Psoas muscle (tissue), 7 donors: ENCODE measurements at regions not wholly inside any gene's neighbourhood (a gene's known extent, or its start where the extent isn't known, plus 50 kb on each side); places are given as distances from the start of the nearest gene placed in this dataset.
"Not testable (repeated sequence)": the region's sequence is repeated elsewhere in the genome, so short reads cannot be mapped to it uniquely, and the experiment has no call there.

Experiments used
- ATAC-seq, 4 donors: fragments of 200-7000 bp; cut with Tn5 transposase; one replicate each; pipeline ENCODE4 v1.9.1; 2020; ENCODE audit warnings: moderate library complexity in 3 of 4, mild to moderate bottlenecking in 2 of 4
- DNase-seq, 2 donors: peaks; one replicate each; pipeline ENCODE4 v3.0.0-alpha.2; 2020
- H3K27ac ChIP-seq: fragments of 200-600 bp; one replicate; pipeline ENCODE4 v1.8.0; 2022
- H3K27me3 ChIP-seq, 3 donors: fragments of 200-600 bp in 1 of 3; one replicate each; pipeline versions ENCODE4 v1.6.1 to v1.8.0; 2013 to 2022; ENCODE audit warnings: low read length in 2 of 3, mild to moderate bottlenecking in 2 of 3, moderate library complexity in 1 of 3; ENCODE audit not compliant: insufficient read depth in 3 of 3
- H3K36me3 ChIP-seq, 2 donors: fragments of 200-600 bp in 1 of 2; one replicate each; pipeline versions ENCODE4 v1.6.1 to v1.8.0; 2013 to 2022; ENCODE audit warnings: low read depth in 1 of 2, mild to moderate bottlenecking in 1 of 2, moderate library complexity in 1 of 2; ENCODE audit not compliant: insufficient read depth in 1 of 2
- H3K4me1 ChIP-seq: fragments of 200-600 bp; one replicate; pipeline ENCODE4 v1.8.0; 2022
- H3K4me3 ChIP-seq: fragments of 200-600 bp; one replicate; pipeline ENCODE4 v1.8.0; 2022; ENCODE audit warnings: mild to moderate bottlenecking
- H3K9me3 ChIP-seq: fragments of 200-600 bp; one replicate; pipeline ENCODE4 v1.8.0; 2022
- WGBS, 3 donors: extraction: QIAGEN DNeasy Blood & Tissue Kit; methylation state at CpG; one replicate each; pipeline versions ENCODE4 v1.1.6 to v1.1.7; 2013; 5-methylcytosine and 5-hydroxymethylcytosine counted together
- intact Hi-C, 2 donors: fragments of 100-400 bp; cut with DNase I; formaldehyde crosslinking; loops; one replicate each; pipeline versions ENCODE4 v1.11.0 to v1.14.2; 2022
- TF ChIP-seq, protein P1 (sequence below): fragments of 200-600 bp; IDR thresholded peaks from one replicate; pipeline ENCODE4 v1.8.0; 2022; ENCODE audit warnings: antibody characterized with exemption
- donor health status: healthy with polysubstance abuse.
- donor health status: DM: no; HTN: no; CAD: no; lungs with moderate emphysema.
- donor health status: Bipolar disorder and iron deficiency.
- donor health status: healthy.
- donor health status: DM: yes; HTN: yes; CAD: no.
- donor health status: DM: no; HTN: no; CAD: no.
- donor health status: DM: yes; HTN: yes; CAD: no.

DNA sequence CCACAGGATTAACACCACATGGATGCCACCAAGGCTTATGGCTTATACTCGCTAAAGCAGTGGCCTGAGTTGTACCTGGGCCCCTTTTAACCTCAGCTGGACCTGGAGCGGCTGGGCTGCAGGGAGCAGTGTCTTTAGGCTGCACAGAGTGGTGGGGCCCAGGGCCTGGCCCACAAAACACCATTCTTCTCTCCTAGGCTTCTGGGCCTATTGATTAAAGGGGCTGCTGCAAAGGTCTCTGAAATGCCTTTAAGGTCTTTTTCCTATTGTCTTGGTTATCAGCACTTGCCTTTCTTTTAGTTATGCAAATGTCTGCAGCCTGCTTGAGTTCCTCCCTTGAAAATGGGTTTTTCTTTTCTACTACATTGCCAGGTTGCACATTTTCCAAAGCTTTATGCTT lies 973.9 kb upstream of the PRR20A start:
- no peak overlapping the region for H3K27ac ChIP-seq
- H3K4me1 ChIP-seq, result no peaks in the 10 kb centered on the region
- no peak for DNase-seq
- H3K9me3 ChIP-seq, result no peaks in the 10 kb centered on the region
- WGBS, 3 donors, result 67 to 92% (median 78%) methylated on average over 2 of the region's 2 CpGs
- H3K4me3 ChIP-seq, result no peak overlapping the region
- no peaks in the 10 kb centered on the region for H3K36me3 ChIP-seq
- TF ChIP-seq, protein P1, sequence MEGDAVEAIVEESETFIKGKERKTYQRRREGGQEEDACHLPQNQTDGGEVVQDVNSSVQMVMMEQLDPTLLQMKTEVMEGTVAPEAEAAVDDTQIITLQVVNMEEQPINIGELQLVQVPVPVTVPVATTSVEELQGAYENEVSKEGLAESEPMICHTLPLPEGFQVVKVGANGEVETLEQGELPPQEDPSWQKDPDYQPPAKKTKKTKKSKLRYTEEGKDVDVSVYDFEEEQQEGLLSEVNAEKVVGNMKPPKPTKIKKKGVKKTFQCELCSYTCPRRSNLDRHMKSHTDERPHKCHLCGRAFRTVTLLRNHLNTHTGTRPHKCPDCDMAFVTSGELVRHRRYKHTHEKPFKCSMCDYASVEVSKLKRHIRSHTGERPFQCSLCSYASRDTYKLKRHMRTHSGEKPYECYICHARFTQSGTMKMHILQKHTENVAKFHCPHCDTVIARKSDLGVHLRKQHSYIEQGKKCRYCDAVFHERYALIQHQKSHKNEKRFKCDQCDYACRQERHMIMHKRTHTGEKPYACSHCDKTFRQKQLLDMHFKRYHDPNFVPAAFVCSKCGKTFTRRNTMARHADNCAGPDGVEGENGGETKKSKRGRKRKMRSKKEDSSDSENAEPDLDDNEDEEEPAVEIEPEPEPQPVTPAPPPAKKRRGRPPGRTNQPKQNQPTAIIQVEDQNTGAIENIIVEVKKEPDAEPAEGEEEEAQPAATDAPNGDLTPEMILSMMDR, result no peak
- no peak for ATAC-seq
- intact Hi-C loops, result no loop called here
- no peaks in the 10 kb centered on the region for H3K27me3 ChIP-seq

DNA sequence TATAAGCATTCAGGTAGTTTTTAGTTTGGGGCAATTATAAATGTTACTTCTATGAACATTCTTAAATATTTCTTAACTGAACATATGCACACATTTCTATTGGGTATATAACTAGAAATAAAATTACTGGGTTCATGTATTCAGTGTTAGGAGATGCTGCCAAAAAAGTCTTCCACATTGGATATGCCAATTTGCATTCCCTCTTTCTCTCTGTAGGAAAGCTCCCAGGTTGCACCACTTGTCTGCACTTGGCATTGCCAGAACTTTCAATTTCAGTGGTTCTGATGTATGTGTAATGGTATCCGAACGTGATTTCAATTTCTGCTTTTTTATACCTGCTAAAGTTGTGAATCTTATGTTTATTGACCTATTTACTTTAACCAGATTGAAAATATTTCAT lies 972.1 kb upstream of the PRR20A start:
- TF ChIP-seq, protein P1, result no peak
- Histone ChIP-seq H3K4me1 (no peaks in the 10 kb centered on the region), H3K9me3 (no peaks in the 10 kb centered on the region), H3K4me3 (no peak overlapping the region), H3K27me3 (no peaks in the 10 kb centered on the region), H3K36me3 (no peaks in the 10 kb centered on the region), H3K27ac (no peak overlapping the region)
- intact Hi-C loops, result no loop called here
- WGBS, 3 donors, result 52 to 56% (median 56%) methylated on average over 2 of the region's 2 CpGs
- DNase-seq (no peak), ATAC-seq (no peak)

DNA sequence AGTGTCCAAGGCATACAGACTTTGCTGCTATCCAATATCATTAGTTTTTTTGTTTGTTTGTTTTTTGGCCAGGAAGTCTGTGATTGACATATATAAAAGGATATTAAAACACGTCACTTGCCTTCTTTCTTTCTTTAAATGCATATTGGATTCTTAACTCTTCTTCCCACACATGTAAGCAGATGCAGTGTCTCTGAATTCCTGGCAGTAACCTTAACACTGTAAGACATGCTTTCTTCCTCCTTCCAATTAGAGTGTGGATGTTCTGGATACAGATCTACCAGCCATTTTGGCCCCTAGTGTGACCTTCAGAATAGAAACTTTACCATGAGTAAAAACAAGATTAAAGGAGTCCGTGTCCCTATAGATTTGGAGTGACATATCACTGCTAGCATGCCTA lies 967.4 kb upstream of the PRR20A start:
- H3K36me3 ChIP-seq, result no peaks in the 10 kb centered on the region
- no peak overlapping the region for H3K4me3 ChIP-seq
- no peaks in the 10 kb centered on the region for H3K4me1 ChIP-seq
- H3K27me3 ChIP-seq, result no peaks in the 10 kb centered on the region
- intact Hi-C loops, result no loop called here
- H3K27ac ChIP-seq, result no peak overlapping the region
- no peaks in the 10 kb centered on the region for H3K9me3 ChIP-seq
- TF ChIP-seq, protein P1, result no peak
- WGBS, 3 donors, result 47 to 57% (median 49%) methylated on average over 2 of the region's 2 CpGs
- no peak for DNase-seq
- no peak for ATAC-seq

DNA sequence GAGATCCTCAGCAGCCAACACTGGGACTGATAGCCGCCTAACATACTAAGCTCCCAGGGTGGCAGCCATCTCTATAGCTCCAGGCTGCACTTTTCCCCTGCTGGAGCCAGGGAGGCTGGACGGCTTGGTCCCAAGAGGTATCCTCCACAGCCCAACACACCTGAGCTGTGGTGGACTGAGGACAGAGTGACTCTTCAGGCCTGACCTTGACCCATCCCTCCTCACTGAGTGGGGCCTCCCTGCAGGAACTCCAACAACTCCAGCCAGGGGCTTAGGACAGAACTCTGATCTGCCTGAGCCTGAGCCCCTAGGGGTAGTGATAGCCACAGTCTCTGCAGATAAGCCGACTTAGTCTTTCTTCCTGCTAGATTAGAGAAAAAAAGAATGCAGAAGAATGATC lies 958.1 kb upstream of the PRR20A start:
- Histone ChIP-seq H3K9me3 (no peaks in the 10 kb centered on the region), H3K4me3 (no peak overlapping the region), H3K36me3 (no peaks in the 10 kb centered on the region), H3K4me1 (no peaks in the 10 kb centered on the region), H3K27me3 (no peaks in the 10 kb centered on the region), H3K27ac (no peak overlapping the region)
- DNase-seq (no peak), ATAC-seq (no peak)
- 84 to 88% (median 87%) methylated on average over 3 of the region's 3 CpGs for WGBS, 3 donors
- intact Hi-C loops, result no loop called here
- TF ChIP-seq, protein P1, result no peak

DNA sequence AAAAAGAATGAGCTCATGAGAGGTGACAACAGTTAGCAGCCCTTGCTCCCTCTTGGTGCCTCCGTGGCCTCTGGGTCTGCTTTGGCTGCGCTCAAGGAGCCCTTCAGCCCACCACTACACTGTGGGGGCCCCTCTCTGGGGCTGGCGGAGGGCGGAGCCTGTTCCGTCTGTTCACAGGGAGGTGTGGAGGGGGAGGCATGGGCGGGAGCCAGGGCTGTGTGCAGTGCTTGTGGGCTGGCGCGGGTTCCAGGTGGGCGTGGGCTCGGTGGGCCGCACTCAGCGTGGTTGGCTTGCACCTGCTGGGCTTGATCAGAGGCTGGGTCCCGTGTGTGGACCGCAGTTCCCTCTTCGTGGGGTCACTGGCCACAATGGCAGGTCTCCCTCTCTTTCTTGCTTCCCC lies 953.4 kb upstream of the PRR20A start:
- no peak for DNase-seq
- Histone ChIP-seq H3K27me3 (no peaks in the 10 kb centered on the region), H3K36me3 (no peaks in the 10 kb centered on the region), H3K4me1 (no peaks in the 10 kb centered on the region), H3K4me3 (no peak overlapping the region), H3K27ac (no peak overlapping the region), H3K9me3 (no peaks in the 10 kb centered on the region)
- intact Hi-C loops, result no loop called here
- WGBS, 3 donors, result 94 to 96% (median 94%) methylated on average over 14 to 15 of the region's 15 CpGs
- ATAC-seq, result no peak
- TF ChIP-seq, protein P1, result no peak

DNA sequence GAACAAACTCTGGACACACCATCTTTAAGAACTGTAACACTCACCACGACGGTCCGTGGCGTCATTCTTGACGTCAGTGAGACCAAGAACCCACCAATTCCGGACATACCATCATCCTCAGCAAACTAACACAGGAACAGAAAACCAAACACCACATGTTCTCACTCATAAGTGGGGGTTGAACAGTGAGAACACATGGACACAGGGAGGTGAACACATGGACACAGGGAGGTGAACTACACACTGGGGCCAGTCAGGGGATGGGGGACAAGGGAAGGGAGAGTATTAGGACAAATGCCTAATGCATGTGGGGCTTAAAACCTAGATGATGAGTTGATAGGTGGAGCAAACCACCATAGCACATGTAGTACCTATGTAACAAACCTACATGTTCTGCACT lies 952.1 kb upstream of the PRR20A start:
- H3K4me3 ChIP-seq, H3K27ac ChIP-seq, H3K27me3 ChIP-seq, H3K36me3 ChIP-seq, H3K9me3 ChIP-seq, intact Hi-C loops, DNase-seq, ATAC-seq, H3K4me1 ChIP-seq: not testable (repeated sequence)
- WGBS, 3 donors, result 88 to 93% (median 90%) methylated on average over 6 of the region's 6 CpGs
